ENCODE measurements at regions not wholly inside any gene's neighbourhood (a gene's known extent, or its start where the extent isn't known, plus 50 kb on each side); places are given as distances from the start of the nearest gene placed in this dataset.

DNA sequence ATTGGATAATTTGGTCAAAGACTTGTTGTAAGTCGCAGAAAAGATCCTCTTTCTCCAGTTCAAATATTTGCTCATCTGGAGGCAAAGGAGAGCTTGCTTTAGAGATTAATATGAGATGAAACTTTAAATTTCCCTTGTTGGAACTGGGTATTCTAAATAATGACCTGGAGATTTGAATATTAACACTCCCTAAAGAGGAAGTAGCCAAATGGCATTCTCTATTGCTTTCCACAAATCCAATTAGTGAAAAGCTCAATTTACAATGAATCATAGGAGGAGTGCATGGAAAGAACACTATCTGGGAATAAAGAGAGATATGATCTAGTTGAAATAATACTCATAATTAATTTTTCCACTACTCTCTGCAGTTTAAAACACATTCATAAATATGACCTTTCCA, 641.6 kb upstream of the TENM4 start:
- no peak for DNase-seq

DNA sequence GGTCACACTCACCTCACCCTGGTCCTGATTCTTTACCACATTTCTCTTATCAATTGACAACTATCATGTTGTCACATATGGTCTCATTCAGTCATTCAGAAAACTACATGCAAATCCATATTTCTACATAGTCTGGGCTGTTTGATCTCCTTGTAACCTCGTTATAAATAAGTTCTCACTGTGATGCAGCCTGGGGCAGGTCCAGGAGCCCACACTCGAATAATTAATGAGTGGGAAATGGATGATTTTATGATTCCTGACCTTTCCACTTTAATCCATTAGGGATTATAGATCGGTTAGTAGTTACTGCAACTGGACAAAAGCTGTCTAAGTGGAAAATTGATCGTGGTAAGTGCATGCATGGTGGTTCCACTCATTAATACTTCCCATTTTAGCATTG, 636.3 kb upstream of the TENM4 start:
- no peak for DNase-seq

DNA sequence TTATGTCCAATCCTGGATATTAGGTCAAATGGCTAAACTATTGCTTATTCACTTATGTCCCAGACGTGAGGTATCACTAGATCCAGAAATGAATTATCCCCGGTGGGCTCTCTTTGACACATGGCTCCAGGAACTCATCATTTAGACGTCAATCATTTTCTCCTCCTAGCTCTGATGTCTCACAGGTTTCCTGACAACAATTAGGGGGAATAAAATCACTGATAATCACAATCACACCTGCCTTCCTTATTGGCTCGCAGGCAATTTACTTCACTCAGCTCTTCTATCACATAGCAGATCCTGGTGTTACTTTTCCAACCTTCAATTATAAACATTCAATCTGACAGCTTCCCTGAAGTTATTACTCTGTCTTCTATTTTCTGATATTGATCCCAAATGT, 634.0 kb upstream of the TENM4 start:
- no peak for DNase-seq

DNA sequence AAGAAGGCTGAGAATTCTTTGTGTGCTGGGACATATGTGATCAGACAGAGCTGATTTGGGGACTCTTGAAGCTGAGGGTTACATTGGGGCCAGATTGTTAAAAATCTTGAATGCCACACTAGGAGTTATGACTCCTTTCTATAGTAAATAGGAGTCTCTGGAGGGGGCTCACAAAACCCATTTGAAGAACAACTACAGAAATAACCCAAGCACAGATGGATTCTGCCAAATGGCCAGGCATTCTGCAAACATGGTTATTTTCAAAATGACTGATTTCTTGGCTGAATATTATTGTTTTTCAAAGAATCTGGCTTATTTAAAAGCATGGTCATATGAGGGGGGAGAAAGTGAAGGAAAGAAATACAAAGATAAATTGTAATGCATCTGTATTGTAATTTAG, 625.5 kb upstream of the TENM4 start:
- no peak for DNase-seq

DNA sequence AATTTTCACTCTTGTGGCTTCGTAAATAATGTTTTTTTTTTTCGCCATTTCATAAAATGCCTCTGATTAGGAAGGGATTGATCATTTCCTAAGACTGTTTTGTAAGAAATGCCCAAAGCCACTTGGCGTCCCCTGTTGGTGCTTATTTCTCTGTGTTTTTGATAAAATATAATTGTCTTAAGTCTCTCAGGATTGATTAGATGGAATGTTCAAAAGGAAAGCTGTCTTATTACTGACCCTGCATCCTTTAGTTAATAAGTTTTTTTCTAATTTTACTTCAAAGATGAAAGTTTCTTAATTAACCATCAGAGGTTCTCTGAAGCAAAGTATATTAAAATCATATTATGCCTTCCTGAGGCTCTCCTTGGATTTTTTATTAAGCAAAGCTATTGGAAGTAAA, 624.3 kb upstream of the TENM4 start:
- no peak for DNase-seq

DNA sequence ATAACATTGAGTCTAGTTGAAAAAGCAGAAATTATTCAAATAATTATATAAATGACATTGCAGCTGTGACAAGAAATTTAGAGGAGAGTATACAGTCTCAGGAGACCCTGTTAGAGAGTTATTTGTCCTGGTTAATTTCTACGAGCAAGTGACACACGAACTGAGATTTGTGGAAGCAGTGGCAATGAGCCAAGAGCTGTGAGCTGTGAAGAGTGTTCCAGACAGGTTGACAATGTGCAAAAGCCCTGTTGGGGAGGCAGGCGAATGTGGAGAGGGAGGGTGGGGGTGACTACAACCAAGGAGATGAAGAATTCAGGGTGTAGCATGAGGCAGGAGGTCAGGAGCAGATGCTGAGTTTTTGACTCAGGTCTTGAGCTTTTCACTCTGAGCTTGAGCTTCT, 620.2 kb upstream of the TENM4 start:
- DNase-seq = no peak

DNA sequence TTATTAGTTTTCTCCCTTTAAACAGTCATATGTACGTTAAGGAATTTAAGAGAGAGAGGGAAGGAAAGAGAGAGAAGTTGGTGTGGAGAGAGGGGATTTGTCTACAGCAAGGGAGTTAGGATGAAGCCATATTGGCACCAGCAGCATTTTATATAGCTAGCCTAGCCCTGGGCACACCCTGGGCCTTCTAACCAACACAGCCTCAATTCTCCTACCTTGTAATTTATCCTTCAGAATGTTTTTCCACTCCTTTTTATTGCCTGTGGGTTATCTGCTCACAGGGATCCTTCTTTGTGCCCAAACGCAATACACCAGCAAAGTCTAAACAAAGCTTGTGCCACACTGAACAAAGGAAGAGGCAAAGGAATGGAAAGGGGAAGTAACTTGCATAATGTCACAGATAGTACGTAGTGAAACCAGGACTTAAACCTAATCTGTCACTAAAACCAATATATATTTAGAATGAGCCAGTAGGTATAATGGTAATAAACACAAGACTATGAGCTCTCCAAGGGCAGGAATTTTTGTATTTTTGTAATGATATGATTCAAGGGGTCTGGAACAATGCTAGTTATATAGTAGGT, 613.8 kb upstream of the TENM4 start:
- DNase-seq = no peak

DNA sequence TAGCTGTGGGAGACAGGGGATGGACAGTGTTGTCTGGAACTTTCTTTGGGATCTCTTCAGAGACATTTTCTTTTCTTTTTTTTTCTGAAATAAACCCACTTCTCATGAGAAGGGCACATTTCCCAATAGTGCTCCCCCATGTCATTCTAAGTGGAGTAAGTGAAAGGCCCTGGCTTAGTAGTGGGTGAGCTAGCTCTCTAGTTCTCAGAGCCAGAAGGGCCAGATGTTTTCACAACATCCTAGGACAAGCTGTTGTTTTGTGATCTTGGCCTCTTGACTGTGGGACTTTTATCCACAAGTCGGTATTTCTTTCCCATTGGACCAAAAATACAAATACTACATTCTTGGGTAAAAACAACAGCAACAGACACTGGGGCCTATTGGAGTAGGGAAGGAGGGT, 607.7 kb upstream of the TENM4 start:
- DNase-seq = no peak

DNA sequence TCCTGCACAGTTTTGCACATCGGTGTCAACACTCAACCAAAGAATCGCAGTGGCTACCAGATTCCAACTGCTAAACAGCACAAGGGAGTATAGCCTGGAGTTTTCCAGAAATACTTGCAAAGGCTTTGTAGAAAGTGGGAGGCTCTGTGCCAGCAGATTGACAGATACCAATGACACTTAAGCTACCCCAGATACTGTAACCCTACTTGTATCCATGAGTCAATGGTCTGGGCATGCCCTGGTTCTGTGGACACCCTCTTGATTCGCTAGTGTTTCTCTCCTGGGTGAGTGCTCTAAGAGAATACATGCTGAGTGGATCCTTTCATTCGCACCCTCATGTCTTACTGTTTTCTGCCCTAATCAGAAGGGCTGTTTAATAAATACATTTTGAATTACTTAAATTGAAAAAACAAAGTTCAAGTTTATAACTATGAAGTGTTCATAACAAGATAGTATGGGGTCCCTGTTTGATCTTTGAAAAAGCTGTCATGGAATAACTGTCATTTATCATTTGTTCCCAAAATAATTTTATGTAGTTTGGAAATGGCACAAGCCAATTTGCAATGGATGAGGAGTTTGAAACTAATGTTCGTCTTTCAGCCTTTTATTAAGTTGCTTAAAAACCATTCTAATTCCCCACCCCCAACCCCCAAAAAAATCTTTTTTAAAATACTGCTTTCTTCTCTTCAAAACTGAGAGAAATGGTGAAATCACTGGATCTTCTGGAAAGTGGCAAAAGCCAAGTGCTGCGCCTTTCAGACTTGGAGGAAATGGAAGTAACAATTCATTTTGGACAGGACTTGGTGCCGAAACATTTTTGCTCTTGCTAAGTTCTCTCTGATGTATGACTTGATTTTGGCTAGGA, 600.5 kb upstream of the TENM4 start:
- no peak for DNase-seq

DNA sequence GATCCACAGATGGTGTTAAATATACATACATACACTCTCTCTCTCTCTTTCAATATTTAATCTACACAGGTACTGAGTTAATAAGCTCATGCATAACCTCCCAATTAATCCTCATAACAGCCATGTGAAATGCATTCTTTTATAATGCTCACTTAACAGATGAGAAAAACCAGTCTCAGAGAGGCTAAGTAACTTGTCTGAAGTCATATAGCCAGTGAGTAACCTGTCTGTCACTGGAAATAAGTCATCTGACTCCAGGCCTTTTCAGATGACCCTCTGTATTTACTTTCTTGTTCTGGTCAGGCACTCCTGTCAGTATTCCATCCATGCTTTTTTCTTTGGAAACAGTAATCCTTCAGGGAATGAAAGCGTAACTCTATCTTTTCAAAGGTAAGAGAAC, 594.0 kb upstream of the TENM4 start:
- DNase-seq = no peak

DNA sequence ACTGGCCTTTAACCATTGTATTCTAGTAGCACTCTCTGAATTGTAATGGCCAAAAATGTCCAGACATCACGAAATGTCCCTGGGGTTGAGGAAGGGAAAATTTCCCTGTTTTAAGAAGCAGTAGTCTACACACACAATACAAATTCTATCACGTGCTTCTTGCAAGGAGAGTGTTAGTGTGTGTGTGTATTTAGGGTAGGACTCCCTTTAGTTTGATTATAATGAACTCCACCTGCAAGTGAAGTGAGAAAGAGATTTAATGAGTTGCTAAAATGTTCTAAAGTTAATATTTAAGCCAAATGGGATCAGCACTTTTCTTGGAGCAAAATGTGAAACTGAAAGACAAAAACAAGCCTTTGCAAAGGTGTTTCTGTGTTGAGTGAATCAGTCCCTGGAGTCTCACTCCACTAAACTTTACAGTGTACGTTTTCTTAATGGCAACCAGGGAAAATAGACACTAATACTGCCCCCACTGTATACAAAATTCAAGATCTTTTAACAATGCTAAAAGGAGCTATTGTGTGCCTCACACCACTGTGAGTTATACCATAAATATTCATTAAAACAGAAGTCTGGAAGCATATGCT, 590.3 kb upstream of the TENM4 start:
- DNase-seq = no peak

DNA sequence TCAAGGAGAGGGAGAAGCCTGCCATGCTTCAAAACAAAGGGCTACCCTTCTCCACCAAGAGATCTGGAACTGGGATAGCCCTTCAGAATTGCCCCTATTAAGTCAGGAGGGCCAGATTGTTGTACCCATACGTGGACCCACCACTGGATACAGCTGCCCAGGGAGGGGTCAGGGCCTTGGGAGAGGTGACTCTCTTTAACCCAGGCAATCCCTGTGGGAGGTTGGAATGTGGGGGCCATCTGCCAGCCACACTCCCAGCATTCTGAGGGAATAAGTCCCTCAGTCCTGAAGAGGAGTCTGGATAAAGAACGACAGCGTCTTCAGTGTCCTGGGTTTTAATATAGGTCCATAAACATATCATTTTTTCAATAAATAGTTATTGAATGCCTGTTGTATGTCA, 588.2 kb upstream of the TENM4 start:
- no peak for DNase-seq

DNA sequence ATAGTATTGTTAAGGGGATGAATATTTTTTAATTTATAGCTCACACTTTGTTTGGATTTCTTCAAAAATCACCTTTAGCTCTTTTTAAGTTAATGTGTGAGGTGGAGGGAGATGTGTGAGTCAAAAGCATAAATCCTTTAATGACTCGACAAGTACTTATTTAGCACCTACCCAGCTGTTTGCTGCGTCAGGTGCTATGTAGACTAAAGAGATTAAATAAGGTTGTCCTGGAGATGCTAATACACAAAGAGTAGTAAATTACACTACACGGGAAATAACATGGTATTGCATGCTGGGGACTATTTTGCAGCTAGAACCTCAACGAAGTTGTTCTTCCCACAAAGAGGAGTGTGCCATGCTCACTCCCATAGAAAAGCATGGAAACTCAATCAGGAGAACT, 583.3 kb upstream of the TENM4 start:
- DNase-seq = no peak

DNA sequence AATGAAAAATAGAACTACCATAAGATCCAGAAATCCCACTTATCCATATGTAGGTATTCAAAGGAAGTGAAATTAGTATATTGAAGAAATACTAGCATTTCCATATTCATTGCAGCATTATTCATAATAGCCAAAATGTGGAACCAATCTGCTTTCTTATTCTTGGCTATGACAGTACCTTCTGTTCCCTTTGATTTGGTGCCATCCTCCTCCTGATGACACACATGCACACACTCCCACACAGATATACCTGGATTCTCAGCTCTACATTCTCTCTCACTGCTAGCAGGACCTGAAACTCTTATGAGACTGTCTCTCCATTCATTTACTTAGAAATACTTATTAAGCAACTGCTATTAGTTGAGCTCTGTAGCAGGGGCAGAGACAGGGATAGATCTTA, 582.6 kb upstream of the TENM4 start:
- no peak for DNase-seq

DNA sequence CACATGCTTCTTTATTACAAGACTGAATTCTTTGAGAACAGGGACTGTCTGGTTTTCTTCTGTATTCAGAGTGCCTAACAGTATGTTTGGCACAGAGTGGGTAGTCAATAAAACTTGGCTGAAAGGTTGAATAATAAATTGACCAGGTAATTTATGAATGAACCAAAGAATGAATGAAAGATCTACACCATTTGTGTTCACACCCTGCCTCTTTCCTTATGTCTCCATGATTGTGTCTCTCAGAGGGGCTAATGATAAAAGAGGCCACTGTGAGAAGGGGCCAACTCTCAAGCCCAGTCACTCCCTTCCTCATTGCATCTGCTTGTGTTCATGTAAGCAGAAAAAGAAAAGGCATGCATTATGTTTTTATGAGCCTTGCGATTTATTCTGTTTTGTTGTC, 569.7 kb upstream of the TENM4 start:
- DNase-seq = no peak

DNA sequence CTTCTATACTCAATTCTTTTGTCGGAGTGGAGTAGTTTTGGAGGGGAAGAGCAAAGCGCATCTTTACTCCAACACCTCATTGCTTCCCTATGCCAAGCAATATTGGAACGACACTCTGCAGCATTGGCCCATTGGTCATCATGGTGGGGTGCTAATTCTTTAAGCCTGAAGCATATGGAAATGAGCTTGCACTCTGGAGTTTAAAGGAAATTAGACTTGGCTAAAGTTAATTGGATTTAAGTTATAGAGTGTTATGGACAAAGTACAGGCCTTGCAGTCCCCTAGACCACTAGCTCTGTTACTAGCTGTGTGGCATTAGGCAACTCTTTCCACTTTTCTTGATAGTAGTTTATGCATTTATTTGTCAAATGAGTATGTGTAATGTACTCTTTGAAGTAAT, 568.3 kb upstream of the TENM4 start:
- DNase-seq = no peak

DNA sequence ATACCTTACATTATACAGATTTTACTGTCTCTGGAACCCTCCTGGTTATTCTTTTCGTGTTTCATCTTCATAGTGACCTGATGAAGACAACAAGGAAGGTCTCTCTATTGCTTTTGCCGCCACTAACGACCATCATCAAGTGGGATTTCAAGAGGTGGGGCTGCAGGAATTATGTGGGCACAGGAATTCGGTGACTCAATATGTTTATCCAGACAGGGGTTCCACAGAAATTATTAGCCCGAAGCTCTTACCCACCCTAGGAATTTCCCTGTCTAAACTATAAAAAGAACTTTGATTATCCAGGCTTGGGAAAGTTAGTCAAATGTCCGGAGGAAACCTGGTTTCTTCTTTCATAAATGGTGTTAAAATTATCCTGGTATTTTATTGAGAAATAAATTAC, 566.8 kb upstream of the TENM4 start:
- DNase-seq = no peak

DNA sequence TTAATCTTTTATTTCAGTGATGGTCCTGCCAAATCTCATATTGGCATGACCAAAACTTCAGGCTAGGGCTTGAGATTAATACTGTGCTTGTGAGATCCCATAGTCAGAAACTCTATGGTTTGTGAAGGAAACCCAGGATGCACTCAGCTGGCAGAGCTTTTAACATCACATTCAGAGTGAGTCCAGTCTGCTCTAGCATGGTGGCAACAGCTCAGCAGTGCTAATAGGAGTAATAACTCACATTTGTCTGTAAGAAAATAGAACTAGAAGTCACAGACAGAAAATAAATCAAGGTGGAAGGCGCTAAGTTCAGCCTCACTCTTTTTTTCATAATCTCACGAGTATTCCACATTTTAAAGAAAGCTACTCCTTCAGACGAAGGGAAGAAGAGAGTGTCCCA, 549.3 kb upstream of the TENM4 start:
- DNase-seq = no peak

DNA sequence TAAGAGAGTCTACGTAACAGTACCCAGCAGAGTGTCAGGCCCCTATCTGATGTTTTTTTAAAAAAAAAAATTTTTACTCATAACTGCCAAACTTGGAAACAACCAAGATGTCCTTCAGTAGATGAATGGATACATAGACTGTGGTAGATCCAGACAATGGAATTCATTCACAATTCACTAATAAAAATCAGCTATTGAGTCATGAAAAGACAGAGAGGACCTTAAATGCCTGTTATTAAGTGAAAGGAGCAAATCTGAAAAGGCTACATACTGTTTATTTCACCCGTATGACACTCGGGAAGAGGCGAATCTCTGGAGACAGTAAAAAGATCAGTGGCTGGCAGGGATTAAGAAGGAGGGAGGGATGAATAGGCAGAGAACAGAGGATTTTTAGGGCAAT, 541.4 kb upstream of the TENM4 start:
- no peak for DNase-seq

DNA sequence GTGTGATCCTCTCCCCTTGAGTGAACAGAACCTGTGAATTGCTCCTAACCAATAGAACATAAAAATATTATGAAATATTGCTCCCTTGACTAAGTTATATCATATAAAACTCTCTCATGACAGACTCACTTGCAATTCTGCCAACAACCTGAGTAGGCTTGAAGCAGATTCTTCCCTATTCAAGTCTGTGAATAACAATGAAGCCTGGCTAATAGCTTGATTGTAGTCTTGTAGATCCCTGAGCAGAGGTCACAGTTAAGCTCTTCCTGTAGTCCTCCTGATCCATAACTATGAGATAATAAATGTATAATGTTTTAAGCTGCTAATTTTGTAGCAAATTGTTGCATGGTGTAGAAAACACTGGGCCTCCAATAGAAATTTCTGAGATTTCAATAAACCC, 540.1 kb upstream of the TENM4 start:
- DNase-seq = no peak

DNA sequence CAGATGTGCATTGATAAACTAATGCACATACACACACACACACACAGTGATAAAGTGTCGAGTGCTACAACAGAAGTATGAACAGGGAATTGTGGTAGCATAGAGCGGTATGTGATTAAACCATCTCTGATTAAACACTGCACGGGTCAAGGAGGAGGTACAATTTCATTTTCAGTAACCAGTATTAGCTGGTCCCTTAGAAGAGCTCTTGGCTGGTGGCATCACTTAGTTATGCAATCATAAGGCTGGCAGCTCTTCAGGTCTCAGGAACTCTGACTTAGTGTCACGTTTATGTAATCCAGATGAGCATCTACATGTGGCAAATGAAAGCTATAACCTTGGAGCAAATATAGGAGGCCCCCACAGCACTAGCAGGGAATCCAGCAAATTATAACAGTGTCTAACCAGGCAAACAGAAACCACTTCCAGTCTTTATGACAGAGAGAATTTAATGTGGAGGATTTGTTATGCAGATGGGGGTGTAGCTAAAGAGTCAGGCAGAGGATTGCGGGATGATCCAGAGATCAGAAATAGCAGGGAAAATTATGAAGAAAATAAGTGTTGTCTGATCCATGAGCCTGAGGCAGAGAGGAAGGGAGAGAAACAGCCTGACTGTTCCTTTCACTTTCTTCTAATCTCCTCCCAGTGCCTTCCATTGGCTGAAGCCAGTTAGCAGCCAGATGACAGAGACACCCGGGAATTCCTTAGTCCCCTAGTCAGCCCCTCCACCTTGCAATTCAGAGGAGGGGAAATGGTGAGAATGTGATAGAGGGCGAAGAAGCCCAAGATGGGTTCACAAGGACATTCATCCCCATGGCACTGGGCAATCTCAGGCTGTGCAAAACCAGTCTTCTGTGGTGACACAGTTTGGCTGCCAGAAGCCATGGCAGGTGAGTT, 533.1 kb upstream of the TENM4 start:
- no peak for DNase-seq

DNA sequence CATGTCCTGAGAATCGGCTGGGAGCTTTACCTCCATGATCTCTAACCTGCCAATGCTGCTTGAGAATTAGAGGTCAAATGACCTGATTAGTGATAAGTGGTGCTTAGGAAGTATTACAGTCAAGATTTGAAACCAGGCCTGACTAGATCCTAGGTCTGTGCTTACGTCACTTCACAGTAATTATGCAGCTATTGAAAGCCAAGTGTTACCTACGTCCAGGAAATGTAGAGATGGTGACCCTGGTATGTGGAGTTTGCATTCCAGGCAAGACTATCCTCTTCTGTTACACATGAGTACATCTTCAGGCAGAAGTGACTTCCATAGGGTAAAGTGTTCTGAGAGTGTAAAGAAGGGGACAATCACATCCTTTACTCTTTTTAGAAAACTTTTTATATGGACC, 530.4 kb upstream of the TENM4 start:
- no peak for DNase-seq

DNA sequence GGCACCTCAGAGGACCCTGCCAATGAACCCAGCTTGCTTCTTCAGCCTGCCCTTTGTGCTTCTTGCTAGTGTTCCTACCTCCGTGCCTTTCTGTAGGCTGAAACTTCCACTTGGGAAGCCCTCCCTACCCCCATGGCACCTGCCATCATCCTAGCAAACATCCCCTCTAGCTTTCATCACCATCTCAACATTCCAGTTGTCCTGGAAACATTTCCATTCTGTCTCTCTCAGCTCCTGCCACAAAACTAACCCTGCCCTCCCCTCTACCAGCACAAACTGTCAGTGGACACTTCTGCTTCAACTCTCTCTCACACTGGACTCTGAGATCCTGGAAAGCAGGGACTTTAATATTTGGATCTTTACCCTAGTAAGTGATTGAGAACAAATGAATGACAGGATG, 525.8 kb upstream of the TENM4 start:
- DNase-seq = no peak

Measured in central memory CD4-positive, alpha-beta T cell (primary cell).